ENCODE measurements at regions not wholly inside any gene's neighbourhood (a gene's known extent, or its start where the extent isn't known, plus 50 kb on each side); places are given as distances from the start of the nearest gene placed in this dataset.
A peak's percentile ranks its signal among the peaks of the same experiment; 100 is the strongest.

DNA sequence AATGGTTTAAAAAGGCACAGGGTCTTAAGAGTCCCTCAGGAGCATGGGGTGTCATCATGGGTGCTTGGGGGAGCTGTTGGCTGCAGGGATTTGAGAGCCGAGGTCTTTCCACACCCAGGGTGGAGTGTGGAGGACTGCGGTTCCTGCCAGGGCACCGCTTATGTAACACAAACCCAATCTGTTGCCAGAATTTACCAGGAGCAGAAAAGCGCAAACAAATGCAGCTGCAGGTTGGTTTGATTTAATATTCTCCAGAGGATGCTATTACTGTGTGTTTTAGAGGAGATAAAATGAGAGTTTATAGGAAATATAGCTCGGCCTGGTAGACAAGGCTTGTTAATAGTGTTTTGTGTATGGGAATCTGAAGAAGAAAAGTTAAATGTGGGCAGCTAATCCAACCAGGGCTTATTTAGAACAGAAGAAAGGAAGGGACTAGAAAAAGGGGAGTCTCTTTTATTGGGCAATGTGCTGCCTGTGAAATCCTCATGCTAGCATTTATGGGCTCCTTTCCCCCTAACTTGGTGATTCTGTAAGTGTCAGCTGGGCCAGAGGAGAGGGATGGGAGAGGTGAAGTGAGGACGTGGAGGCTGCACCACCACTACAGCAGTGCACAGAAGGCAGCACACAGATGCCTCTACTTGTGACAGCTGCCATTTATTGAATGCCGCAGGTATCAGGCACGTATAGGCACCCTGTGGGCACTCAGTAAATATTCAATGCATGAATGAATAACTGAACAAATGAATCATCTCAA is 174.7 kb downstream of the KATNIP start:
- peaks cover 6% of the 10 kb centered on the region for H3K4me1 ChIP-seq (ENCODE audit: control insufficient read depth, insufficient read depth, low read length)
- peak overlapping the region; percentile 46 for H3K27ac ChIP-seq (ENCODE audit: low read depth, low read length)
- no peak overlapping the region for H3K9ac ChIP-seq (ENCODE audit: low read length)
- H3K36me3 ChIP-seq (ENCODE audit: control insufficient read depth, insufficient read depth, low read length): peaks cover 4% of the 10 kb centered on the region
- no peak overlapping the region for H3K4me3 ChIP-seq (ENCODE audit: low read length)
- H3K27me3 ChIP-seq (ENCODE audit: control insufficient read depth, insufficient read depth, low read length): no peaks in the 10 kb centered on the region

DNA sequence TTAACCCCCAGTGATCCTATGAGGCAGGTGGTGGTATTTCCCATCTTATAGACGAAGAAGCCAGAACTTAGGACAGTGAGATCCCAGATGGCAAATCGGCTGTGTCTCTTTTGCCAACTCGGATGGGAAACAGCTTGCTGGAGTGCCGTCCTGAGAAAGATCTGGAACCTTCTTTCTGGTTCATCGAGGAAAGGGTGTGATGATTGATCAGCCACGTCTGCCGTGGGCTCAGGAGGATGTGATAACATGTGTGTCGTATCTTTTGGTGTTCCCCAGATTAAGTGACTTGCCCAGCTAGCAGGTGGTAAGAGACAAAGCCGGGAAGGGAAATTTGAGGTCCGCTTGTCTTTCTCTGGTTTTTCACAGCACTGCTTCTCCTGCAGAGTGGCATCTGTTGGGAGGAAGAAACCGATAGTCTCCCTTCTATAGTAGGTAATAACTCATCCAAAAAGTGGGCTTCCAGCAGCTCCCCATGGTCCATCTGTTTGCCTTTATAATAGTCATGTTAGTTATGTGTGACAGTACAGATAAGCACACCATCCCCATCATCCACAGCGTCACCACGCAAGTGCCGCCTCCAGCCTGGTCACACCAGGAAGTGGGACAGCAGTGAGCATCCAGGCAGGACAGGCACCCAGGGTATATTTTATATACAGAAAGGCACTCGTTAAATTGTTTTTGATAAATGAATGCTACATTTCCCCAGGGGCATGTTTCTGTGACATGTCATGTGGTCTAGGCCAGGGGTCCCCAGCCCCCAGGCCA is 175.5 kb downstream of the KATNIP start:
- H3K27ac ChIP-seq (ENCODE audit: low read depth, low read length): peak overlapping the region; percentile 4
- peaks cover 6% of the 10 kb centered on the region for H3K4me1 ChIP-seq (ENCODE audit: control insufficient read depth, insufficient read depth, low read length)
- H3K27me3 ChIP-seq (ENCODE audit: control insufficient read depth, insufficient read depth, low read length): no peaks in the 10 kb centered on the region
- no peak overlapping the region for H3K4me3 ChIP-seq (ENCODE audit: low read length)
- no peak overlapping the region for H3K9ac ChIP-seq (ENCODE audit: low read length)
- H3K36me3 ChIP-seq (ENCODE audit: control insufficient read depth, insufficient read depth, low read length): peaks cover 6% of the 10 kb centered on the region

DNA sequence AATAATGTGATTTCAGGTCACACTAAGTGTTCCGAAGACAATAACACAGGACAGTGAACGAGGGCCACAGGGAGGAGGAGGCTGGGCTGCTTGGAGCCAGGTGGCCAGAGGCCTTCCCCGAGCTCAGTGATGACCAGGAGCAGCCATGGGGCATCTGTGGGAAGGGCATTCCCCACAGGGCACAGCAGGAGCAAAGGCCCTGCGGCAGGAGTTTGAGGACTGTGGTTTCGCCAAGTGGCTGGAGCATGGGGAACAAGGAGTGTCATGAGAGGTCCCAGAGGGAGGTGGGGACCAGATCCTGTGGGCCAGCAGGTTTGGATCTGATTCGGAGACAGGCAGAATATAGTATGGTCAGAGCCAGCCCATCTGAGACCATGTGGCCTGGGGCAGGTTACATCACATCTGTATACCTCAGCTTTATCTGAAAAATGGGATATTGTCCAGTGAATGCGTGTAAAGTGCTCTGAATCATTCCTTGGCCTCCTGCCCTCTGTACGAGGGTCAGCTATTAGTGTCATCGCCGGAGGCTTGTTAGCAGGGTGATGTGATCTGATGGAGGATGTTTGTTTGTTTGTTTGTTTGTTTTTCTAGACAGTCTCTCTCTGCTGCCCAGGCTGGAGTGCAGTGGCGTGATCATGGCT is 176.8 kb downstream of the KATNIP start:
- Histone ChIP-seq H3K4me3 (ENCODE audit: low read length) (no peak overlapping the region), H3K27me3 (ENCODE audit: control insufficient read depth, insufficient read depth, low read length) (no peaks in the 10 kb centered on the region), H3K36me3 (ENCODE audit: control insufficient read depth, insufficient read depth, low read length) (peaks cover 8% of the 10 kb centered on the region)

DNA sequence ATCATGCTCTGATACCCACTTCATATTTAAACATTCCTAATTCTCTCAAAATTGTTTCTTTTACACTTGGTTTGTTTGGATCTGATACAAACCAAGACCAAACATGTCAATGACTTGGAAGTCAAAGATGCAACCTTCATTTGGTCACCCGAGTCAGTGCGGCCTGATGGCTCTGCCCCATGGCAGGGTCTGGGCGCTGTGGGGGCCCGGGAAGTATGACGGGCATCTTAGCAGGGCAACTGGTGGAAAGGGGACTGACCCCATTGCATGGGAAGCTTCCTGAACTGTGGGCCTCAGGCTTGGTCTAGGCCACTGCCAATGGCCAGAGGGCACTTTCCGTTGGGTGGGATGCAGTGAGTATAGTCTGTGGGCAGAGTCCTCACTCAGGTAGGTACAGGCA is 178.0 kb downstream of the KATNIP start:
- Histone ChIP-seq H3K27me3 (ENCODE audit: control insufficient read depth, insufficient read depth, low read length) (no peaks in the 10 kb centered on the region), H3K9ac (ENCODE audit: low read length) (no peak overlapping the region), H3K36me3 (ENCODE audit: control insufficient read depth, insufficient read depth, low read length) (peaks cover 8% of the 10 kb centered on the region), H3K4me1 (ENCODE audit: control insufficient read depth, insufficient read depth, low read length) (peaks cover 6% of the 10 kb centered on the region), H3K27ac (ENCODE audit: low read depth, low read length) (no peak overlapping the region), H3K4me3 (ENCODE audit: low read length) (no peak overlapping the region)

More for the DNA sequence above, 176.8 kb downstream of the KATNIP start:
- Histone ChIP-seq H3K4me1 (ENCODE audit: control insufficient read depth, insufficient read depth, low read length) (peaks cover 6% of the 10 kb centered on the region), H3K9ac (ENCODE audit: low read length) (no peak overlapping the region), H3K27ac (ENCODE audit: low read depth, low read length) (no peak overlapping the region)

DNA sequence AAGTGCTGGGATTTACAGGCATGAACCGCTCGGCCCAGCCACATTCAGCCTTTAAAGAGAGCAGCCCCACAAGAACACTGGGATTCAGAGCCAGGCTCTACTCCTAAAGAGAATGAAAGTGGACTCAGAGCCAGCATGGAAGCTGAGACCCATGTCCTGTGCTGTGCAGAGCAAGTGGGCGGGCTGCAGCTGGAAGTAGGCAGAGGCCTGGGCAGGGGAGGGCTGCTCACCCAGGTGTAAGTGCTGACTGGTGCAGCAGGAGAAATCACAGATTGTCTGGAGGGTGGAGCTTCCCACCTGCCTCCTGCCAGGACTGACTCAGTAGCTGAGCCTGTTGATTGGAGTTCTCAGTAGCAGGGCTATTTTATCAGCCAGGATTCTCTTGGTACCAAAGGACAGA is 178.7 kb downstream of the KATNIP start:
- Histone ChIP-seq H3K4me3 (ENCODE audit: low read length) (no peak overlapping the region), H3K27ac (ENCODE audit: low read depth, low read length) (no peak overlapping the region), H3K36me3 (ENCODE audit: control insufficient read depth, insufficient read depth, low read length) (peaks cover 6% of the 10 kb centered on the region)

DNA sequence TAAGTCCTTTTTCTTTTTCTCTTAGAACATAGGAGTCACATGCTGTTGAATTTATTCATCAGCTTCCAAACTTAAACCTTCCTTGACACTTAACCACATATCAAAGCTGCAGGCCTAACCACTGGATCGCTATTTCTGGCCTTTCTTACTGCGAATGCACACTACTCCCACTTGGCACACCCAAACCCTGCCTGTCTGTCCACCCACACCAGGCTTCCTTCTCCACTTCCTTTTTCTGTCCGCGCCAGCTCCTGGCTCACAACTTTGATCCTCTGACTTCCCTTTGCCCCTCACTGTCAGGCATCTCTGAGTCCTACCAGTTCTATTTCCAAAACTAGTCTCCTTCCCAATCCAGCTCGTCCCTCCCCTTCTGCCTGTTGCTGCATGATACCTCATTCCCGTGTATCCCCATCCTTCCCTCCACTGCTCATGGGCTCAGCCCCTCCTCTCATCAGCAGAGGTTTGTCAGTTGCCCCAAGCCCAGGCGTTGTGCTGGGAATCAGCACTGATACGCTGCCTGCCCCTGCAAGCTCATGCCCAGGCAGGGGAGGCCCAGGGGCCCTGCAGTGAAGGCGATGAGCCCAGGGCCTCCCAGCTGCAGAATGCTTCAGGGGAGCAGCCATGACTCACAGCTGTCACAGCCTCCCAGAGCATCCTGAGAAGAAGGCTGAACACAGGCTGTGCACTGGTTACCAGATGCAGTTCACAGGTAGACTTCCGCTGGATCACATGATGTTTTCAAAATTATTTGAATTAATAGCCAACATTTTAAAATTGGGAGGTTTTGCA is 179.8 kb downstream of the KATNIP start:
- Histone ChIP-seq H3K4me3 (ENCODE audit: low read length) (no peak overlapping the region), H3K9ac (ENCODE audit: low read length) (no peak overlapping the region), H3K27me3 (ENCODE audit: control insufficient read depth, insufficient read depth, low read length) (no peaks in the 10 kb centered on the region), H3K27ac (ENCODE audit: low read depth, low read length) (no peak overlapping the region), H3K36me3 (ENCODE audit: control insufficient read depth, insufficient read depth, low read length) (peaks cover 6% of the 10 kb centered on the region), H3K4me1 (ENCODE audit: control insufficient read depth, insufficient read depth, low read length) (peaks cover 2% of the 10 kb centered on the region)

More for the DNA sequence above, 178.7 kb downstream of the KATNIP start:
- no peaks in the 10 kb centered on the region for H3K27me3 ChIP-seq (ENCODE audit: control insufficient read depth, insufficient read depth, low read length)
- peaks cover 6% of the 10 kb centered on the region for H3K4me1 ChIP-seq (ENCODE audit: control insufficient read depth, insufficient read depth, low read length)
- H3K9ac ChIP-seq (ENCODE audit: low read length): no peak overlapping the region

DNA sequence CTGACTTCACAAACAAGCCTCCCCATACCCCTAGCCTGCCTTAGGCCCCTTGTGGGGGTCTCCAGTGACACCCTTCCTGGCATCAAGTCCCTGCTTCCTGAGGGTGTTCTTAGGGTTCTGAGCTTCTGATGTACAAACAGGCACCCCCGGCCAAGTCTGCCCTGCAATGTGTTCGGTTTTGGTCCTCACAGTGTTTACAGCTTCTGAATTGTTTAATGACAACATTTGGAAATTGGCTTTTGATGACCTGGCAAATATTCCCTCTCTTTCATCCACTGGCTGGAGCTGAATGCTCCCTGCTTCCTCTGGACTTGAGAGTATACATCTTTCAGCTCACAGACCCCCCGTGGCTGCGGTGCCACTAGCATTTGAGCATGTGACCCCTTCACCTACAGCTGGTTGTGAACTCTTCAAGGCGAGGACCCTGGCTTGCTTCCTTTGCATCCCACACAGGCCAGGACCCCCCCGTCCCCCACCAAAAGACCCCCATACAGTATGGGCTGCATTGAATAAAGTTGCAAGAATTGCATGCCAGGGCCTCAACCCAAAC is 180.8 kb downstream of the KATNIP start:
- no peak overlapping the region for H3K9ac ChIP-seq (ENCODE audit: low read length)
- peaks cover 6% of the 10 kb centered on the region for H3K36me3 ChIP-seq (ENCODE audit: control insufficient read depth, insufficient read depth, low read length)

DNA sequence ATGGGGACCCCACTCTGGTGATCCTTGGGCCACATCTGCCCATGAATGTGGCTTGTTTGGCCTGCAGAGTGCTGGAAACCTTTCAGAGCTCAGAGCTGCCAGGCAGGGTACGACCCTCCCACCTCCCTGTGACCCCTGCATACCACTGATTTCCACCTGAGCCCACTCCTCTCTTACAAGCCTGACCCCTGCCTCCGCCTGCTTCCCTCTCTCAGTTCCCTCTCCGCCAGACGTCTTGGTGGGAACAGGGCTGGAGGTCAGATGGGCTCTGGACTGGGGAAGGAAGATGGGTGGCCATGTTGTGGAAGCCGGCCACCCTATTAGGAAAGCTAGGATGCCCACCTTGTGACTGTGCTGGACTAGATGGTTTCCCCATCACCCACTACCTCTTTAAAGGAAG is 185.1 kb downstream of the KATNIP start:
- Histone ChIP-seq H3K4me3 (ENCODE audit: low read length) (no peak overlapping the region), H3K27me3 (ENCODE audit: control insufficient read depth, insufficient read depth, low read length) (no peaks in the 10 kb centered on the region), H3K27ac (ENCODE audit: low read depth, low read length) (no peak overlapping the region), H3K36me3 (ENCODE audit: control insufficient read depth, insufficient read depth, low read length) (peaks cover 6% of the 10 kb centered on the region), H3K4me1 (ENCODE audit: control insufficient read depth, insufficient read depth, low read length) (no peaks in the 10 kb centered on the region), H3K9ac (ENCODE audit: low read length) (no peak overlapping the region)

More for the DNA sequence above, 180.8 kb downstream of the KATNIP start:
- Histone ChIP-seq H3K27ac (ENCODE audit: low read depth, low read length) (no peak overlapping the region), H3K4me1 (ENCODE audit: control insufficient read depth, insufficient read depth, low read length) (no peaks in the 10 kb centered on the region), H3K27me3 (ENCODE audit: control insufficient read depth, insufficient read depth, low read length) (no peaks in the 10 kb centered on the region), H3K4me3 (ENCODE audit: low read length) (no peak overlapping the region)

DNA sequence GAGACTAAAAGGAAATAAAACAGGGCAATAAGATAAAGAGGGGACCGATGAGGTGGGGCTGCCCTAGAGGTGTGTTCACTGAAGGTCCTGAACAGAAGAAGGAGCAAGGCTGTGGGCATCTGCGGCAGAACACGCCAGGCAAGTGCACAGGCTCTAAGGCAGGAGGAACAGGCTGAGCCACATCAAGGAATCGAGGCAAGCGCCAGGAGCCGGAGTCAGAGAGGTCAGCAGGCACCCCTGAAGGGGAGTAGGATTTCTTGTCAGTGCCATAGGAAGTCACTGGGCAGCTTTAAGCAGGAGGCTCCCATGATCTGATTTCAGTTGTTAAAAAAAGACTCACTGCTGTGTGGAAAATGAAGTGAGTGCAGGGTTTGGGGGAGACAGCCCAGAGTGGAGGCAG is 186.5 kb downstream of the KATNIP start:
- H3K27ac ChIP-seq (ENCODE audit: low read depth, low read length): no peak overlapping the region
- no peaks in the 10 kb centered on the region for H3K27me3 ChIP-seq (ENCODE audit: control insufficient read depth, insufficient read depth, low read length)

DNA sequence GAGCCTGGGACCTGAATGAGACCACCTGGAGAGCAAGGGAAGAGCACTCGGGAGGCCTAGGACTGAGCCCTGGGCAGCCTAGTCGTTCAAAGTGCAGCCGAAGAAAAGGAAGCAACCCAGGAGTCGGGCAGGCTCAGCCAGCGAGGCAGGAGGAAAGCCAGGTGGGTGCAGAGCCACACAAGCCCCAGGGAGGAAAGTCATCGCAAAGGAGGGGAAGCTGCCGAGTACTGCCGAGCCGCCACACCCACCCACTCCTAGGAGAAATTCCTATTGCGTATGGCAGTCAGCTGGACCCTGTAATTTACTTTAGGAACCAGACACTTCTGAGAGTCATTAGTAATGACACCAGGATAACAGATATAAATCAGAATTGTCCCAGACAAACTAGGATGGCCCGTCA is 187.6 kb downstream of the KATNIP start:
- H3K4me1 ChIP-seq (ENCODE audit: control insufficient read depth, insufficient read depth, low read length): no peaks in the 10 kb centered on the region
- no peaks in the 10 kb centered on the region for H3K27me3 ChIP-seq (ENCODE audit: control insufficient read depth, insufficient read depth, low read length)
- H3K4me3 ChIP-seq (ENCODE audit: low read length): no peak overlapping the region
- H3K27ac ChIP-seq (ENCODE audit: low read depth, low read length): no peak overlapping the region
- H3K36me3 ChIP-seq (ENCODE audit: control insufficient read depth, insufficient read depth, low read length): peaks cover 7% of the 10 kb centered on the region
- H3K9ac ChIP-seq (ENCODE audit: low read length): no peak overlapping the region

More for the DNA sequence above, 186.5 kb downstream of the KATNIP start:
- H3K4me3 ChIP-seq (ENCODE audit: low read length): no peak overlapping the region
- no peak overlapping the region for H3K9ac ChIP-seq (ENCODE audit: low read length)
- no peaks in the 10 kb centered on the region for H3K4me1 ChIP-seq (ENCODE audit: control insufficient read depth, insufficient read depth, low read length)
- H3K36me3 ChIP-seq (ENCODE audit: control insufficient read depth, insufficient read depth, low read length): peaks cover 2% of the 10 kb centered on the region
